Mammary epithelial cell (primary cell): ENCODE measurements at regions not wholly inside any gene's neighbourhood (a gene's known extent, or its start where the extent isn't known, plus 50 kb on each side); places are given as distances from the start of the nearest gene placed in this dataset.

Experiments used
- EZH2 ChIP-seq: IDR thresholded peaks from 2 replicates; pipeline ENCODE4 v1.6.1; 2012; ENCODE audit warnings: low read length, inconsistent platforms, borderline replicate concordance
- TF ChIP-seq, protein P1 (sequence below), 2 donors: IDR thresholded peaks in 1 of 2; conservative IDR thresholded peaks in 1 of 2; 2 replicates each; pipeline ENCODE4 v1.5.1; 2011 to 2012; ENCODE audit warnings: inconsistent platforms in 2 of 2, low read length in 2 of 2, mild to moderate bottlenecking in 2 of 2, control low read depth in 1 of 2, low read depth in 1 of 2; ENCODE audit not compliant: insufficient read depth in 1 of 2; ENCODE audit errors: extremely low read depth in 1 of 2

DNA sequence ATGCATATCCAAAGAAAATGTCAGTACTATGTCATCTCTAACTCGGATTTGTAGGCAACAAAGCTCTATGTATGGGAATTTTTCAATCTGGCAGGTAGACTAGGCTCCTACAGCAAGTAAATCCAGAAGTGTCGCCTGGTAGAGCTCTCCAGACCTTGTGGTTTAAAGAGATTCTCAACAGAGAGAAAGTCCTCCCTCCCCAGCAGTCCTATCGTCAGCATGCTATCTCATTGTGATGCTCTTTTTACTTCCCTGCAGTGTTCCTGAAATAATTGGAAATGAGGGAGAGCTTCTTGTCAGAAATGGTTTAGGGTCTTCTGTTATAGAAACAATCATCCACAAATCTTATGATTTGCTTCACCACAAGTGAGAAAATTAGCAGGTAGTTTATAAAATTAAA, 395.4 kb downstream of the FRK start:
- TF ChIP-seq, protein P1, sequence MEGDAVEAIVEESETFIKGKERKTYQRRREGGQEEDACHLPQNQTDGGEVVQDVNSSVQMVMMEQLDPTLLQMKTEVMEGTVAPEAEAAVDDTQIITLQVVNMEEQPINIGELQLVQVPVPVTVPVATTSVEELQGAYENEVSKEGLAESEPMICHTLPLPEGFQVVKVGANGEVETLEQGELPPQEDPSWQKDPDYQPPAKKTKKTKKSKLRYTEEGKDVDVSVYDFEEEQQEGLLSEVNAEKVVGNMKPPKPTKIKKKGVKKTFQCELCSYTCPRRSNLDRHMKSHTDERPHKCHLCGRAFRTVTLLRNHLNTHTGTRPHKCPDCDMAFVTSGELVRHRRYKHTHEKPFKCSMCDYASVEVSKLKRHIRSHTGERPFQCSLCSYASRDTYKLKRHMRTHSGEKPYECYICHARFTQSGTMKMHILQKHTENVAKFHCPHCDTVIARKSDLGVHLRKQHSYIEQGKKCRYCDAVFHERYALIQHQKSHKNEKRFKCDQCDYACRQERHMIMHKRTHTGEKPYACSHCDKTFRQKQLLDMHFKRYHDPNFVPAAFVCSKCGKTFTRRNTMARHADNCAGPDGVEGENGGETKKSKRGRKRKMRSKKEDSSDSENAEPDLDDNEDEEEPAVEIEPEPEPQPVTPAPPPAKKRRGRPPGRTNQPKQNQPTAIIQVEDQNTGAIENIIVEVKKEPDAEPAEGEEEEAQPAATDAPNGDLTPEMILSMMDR (conservative IDR thresholded peaks at IDR 0.05 in 1 of 2, IDR thresholded peaks at IDR 0.05 in 1 of 2; ENCODE audit: extremely low read depth in 1 of 2, insufficient read depth in 1 of 2, low read depth in 1 of 2, low read length in 2 of 2) = no peak
- no peak for TF ChIP-seq EZH2
